ENCODE measurements at regions not wholly inside any gene's neighbourhood (a gene's known extent, or its start where the extent isn't known, plus 50 kb on each side); places are given as distances from the start of the nearest gene placed in this dataset.

GRCh38 chr7:85829817-85830432 lies 643.1 kb upstream of the SEMA3D start:
- intact Hi-C loops (cut with micrococcal nuclease): no loop called here
- Histone ChIP-seq H3K36me3 (replicated peaks in 1 of 2; ENCODE audit: control insufficient read depth in 1 of 2, insufficient read depth in 2 of 2, low read length in 2 of 2) (no peaks in the 10 kb centered on the region), H3K79me2 (ENCODE audit: insufficient read depth, low read length) (no peaks in the 10 kb centered on the region), H2AFZ (ENCODE audit: insufficient read depth, low read depth, low read length, poor library complexity, severe bottlenecking) (no peak overlapping the region), H3K9me3 (replicated peaks in 1 of 2; ENCODE audit: control insufficient read depth in 1 of 2, insufficient read depth in 1 of 2, low read length in 2 of 2) (no peaks in the 10 kb centered on the region), H3K4me1 (ENCODE audit: control insufficient read depth in 1 of 2, insufficient read depth in 2 of 2, low read length in 2 of 2) (no peaks in the 10 kb centered on the region), H3K9ac (ENCODE audit: insufficient read depth, low read length, poor library complexity, severe bottlenecking) (no peak overlapping the region), H3K4me2 (replicated peaks; ENCODE audit: extremely low read depth, low read length, poor library complexity, severe bottlenecking) (no peak overlapping the region), H3K27ac (ENCODE audit: low read depth in 1 of 2, low read length in 2 of 2) (no peak overlapping the region), H4K20me1 (ENCODE audit: insufficient read depth, low read length) (no peaks in the 10 kb centered on the region), H3K4me3 (replicated peaks in 1 of 3; ENCODE audit: low read depth in 2 of 3, low read length in 3 of 3) (no peak overlapping the region), H3K27me3 (ENCODE audit: control insufficient read depth in 2 of 2, insufficient read depth in 2 of 2, low read length in 2 of 2) (no peaks in the 10 kb centered on the region)
- Mint-ChIP-seq H3K4me1 (no peaks in the 10 kb centered on the region), H3K36me3 (no peaks in the 10 kb centered on the region), H3K27ac (no peak overlapping the region), H3K27me3 (ENCODE audit: low read depth in 3 of 3) (peaks cover 0 to 2% (median 0%) of the 10 kb centered on the region in 3 donors), H3K4me3 (no peak overlapping the region), H3K9me3 (no peaks in the 10 kb centered on the region)
- no CpG with 5 or more reads among the region's 3 CpGs for WGBS (ENCODE audit: insufficient coverage)
- no peak for DNase-seq
- no peak for TF ChIP-seq CTCF (IDR thresholded peaks at IDR 0.05)

- Histone ChIP-seq H3K9ac (ENCODE audit: insufficient read depth, low read length, poor library complexity, severe bottlenecking) (no peak overlapping the region), H3K36me3 (replicated peaks in 1 of 2; ENCODE audit: control insufficient read depth in 1 of 2, insufficient read depth in 2 of 2, low read length in 2 of 2) (no peaks in the 10 kb centered on the region), H3K27me3 (ENCODE audit: control insufficient read depth in 2 of 2, insufficient read depth in 2 of 2, low read length in 2 of 2) (no peaks in the 10 kb centered on the region), H2AFZ (ENCODE audit: insufficient read depth, low read depth, low read length, poor library complexity, severe bottlenecking) (no peak overlapping the region), H3K27ac (ENCODE audit: low read depth in 1 of 2, low read length in 2 of 2) (no peak overlapping the region), H4K20me1 (ENCODE audit: insufficient read depth, low read length) (no peaks in the 10 kb centered on the region), H3K4me3 (replicated peaks in 1 of 3; ENCODE audit: low read depth in 2 of 3, low read length in 3 of 3) (no peak overlapping the region), H3K79me2 (ENCODE audit: insufficient read depth, low read length) (no peaks in the 10 kb centered on the region), H3K9me3 (replicated peaks in 1 of 2; ENCODE audit: control insufficient read depth in 1 of 2, insufficient read depth in 1 of 2, low read length in 2 of 2) (no peaks in the 10 kb centered on the region), H3K4me2 (replicated peaks; ENCODE audit: extremely low read depth, low read length, poor library complexity, severe bottlenecking) (no peak overlapping the region), H3K4me1 (ENCODE audit: control insufficient read depth in 1 of 2, insufficient read depth in 2 of 2, low read length in 2 of 2) (no peaks in the 10 kb centered on the region)
- Mint-ChIP-seq H3K4me1 (no peaks in the 10 kb centered on the region), H3K9me3 (no peaks in the 10 kb centered on the region), H3K27me3 (ENCODE audit: low read depth in 3 of 3) (peaks cover 0 to 2% (median 0%) of the 10 kb centered on the region in 3 donors), H3K4me3 (no peak overlapping the region), H3K36me3 (no peaks in the 10 kb centered on the region), H3K27ac (no peak overlapping the region)
- intact Hi-C loops (cut with micrococcal nuclease): no loop called here
- no peak for TF ChIP-seq CTCF (IDR thresholded peaks at IDR 0.05)
- DNase-seq: no peak
- no CpG with 5 or more reads among the region's 1 CpG for WGBS (ENCODE audit: insufficient coverage)
Measured at GRCh38 chr7:85829176-85829575, 642.3 kb upstream of the SEMA3D start.
